Loucy (cell line): ENCODE measurements at regions not wholly inside any gene's neighbourhood (a gene's known extent, or its start where the extent isn't known, plus 50 kb on each side); places are given as distances from the start of the nearest gene placed in this dataset.

Source experiments
- H2AFZ ChIP-seq: fragments of 200-600 bp; sonication (generic); 2 replicates; pipeline ENCODE4 v1.6.0; 2016; ENCODE audit warnings: antibody characterized with exemption, mild to moderate bottlenecking, low read length, moderate library complexity
- H3F3A ChIP-seq: fragments of 200-600 bp; 2 replicates; pipeline ENCODE4 v1.6.0; 2016; ENCODE audit warnings: antibody characterized with exemption, low read depth, mild to moderate bottlenecking
- H3K27me3 ChIP-seq: fragments of 200-600 bp; sonication (generic); 2 replicates; pipeline ENCODE4 v1.6.1; 2014; ENCODE audit warnings: low read length, mild to moderate bottlenecking; ENCODE audit not compliant: insufficient read depth, poor library complexity, severe bottlenecking
- H3K36me3 ChIP-seq: fragments of 200-600 bp; sonication (generic); 2 replicates; pipeline ENCODE4 v1.6.1; 2016; ENCODE audit warnings: low read length; ENCODE audit not compliant: insufficient read depth
- H3K4me1 ChIP-seq: fragments of 200-600 bp; sonication (generic); 2 replicates; pipeline ENCODE4 v1.5.1; 2014; ENCODE audit warnings: low read length, mild to moderate bottlenecking; ENCODE audit not compliant: insufficient read depth, poor library complexity, severe bottlenecking
- H3K4me2 ChIP-seq: fragments of 200-600 bp; sonication (generic); 2 replicates; pipeline ENCODE4 v1.6.0; 2014; ENCODE audit warnings: antibody characterized with exemption, low read length, low read depth, mild to moderate bottlenecking; ENCODE audit not compliant: poor library complexity, severe bottlenecking
- H3K4me3 ChIP-seq: fragments of 200-600 bp; sonication (generic); 2 replicates; pipeline ENCODE4 v1.5.1; 2014; ENCODE audit warnings: low read length, mild to moderate bottlenecking, mixed read lengths; ENCODE audit not compliant: poor library complexity, severe bottlenecking
- H3K79me2 ChIP-seq: fragments of 200-600 bp; sonication (generic); 2 replicates; pipeline ENCODE4 v1.6.1; 2014; ENCODE audit warnings: low read length; ENCODE audit not compliant: insufficient read depth
- H3K9ac ChIP-seq: fragments of 200-600 bp; sonication (generic); 2 replicates; pipeline ENCODE4 v1.6.0; 2014; ENCODE audit warnings: mild to moderate bottlenecking, low read depth, low read length, moderate library complexity; ENCODE audit not compliant: poor library complexity, severe bottlenecking
- H3K9me2 ChIP-seq: fragments of 200-600 bp; sonication (generic); replicated peaks from 2 replicates; pipeline ENCODE4 v1.6.1; 2016; ENCODE audit warnings: low read depth, low read length, mixed read lengths
- H3K9me3 ChIP-seq: fragments of 200-600 bp; sonication (generic); 2 replicates; pipeline ENCODE4 v1.6.1; 2014; ENCODE audit warnings: mild to moderate bottlenecking, antibody characterized with exemption, low read length, low read depth; ENCODE audit not compliant: insufficient read depth
- H4K20me1 ChIP-seq: fragments of 200-600 bp; sonication (generic); 2 replicates; pipeline ENCODE4 v1.6.0; 2014; ENCODE audit warnings: antibody characterized with exemption, low read length, mild to moderate bottlenecking; ENCODE audit not compliant: insufficient read depth, poor library complexity, severe bottlenecking
- CTCF ChIP-seq: fragments of 200-600 bp; sonication (generic); conservative IDR thresholded peaks from 2 replicates; pipeline ENCODE4 v1.5.1; 2014; ENCODE audit warnings: mild to moderate bottlenecking, antibody characterized with exemption, low read length
- EZH2phosphoT487 ChIP-seq: fragments of 200-600 bp; IDR thresholded peaks from 2 replicates; pipeline ENCODE4 v1.6.1; 2018; ENCODE audit warnings: antibody characterized with exemption, mild to moderate bottlenecking, moderate library complexity, borderline replicate concordance

- Histone ChIP-seq H3K4me2 (no peak overlapping the region), H2AFZ (no peak overlapping the region), H3K4me3 (no peak overlapping the region), H3K9me2 (no peaks in the 10 kb centered on the region), H3K4me1 (no peaks in the 10 kb centered on the region), H3K27me3 (no peaks in the 10 kb centered on the region), H3K9me3 (no peaks in the 10 kb centered on the region), H3K36me3 (no peaks in the 10 kb centered on the region), H3K9ac (no peak overlapping the region), H3K79me2 (no peaks in the 10 kb centered on the region), H3F3A (no peaks in the 10 kb centered on the region), H4K20me1 (no peaks in the 10 kb centered on the region)
- TF ChIP-seq CTCF (no peak), EZH2phosphoT487 (no peak)
These were observed 430.5 kb downstream of the SHISA9 start for GRCh38 chr16:13331918-13332317.

GRCh38 chr16:13332713-13333255, 431.4 kb downstream of the SHISA9 start:
- Histone ChIP-seq H3K4me1 (no peaks in the 10 kb centered on the region), H3K79me2 (no peaks in the 10 kb centered on the region), H3K9ac (no peak overlapping the region), H3K9me2 (no peaks in the 10 kb centered on the region), H3K9me3 (no peaks in the 10 kb centered on the region), H2AFZ (no peak overlapping the region), H4K20me1 (no peaks in the 10 kb centered on the region), H3K36me3 (no peaks in the 10 kb centered on the region), H3F3A (no peaks in the 10 kb centered on the region), H3K4me2 (no peak overlapping the region), H3K27me3 (no peaks in the 10 kb centered on the region), H3K4me3 (no peak overlapping the region)
- TF ChIP-seq CTCF = no peak
- TF ChIP-seq EZH2phosphoT487 = no peak

GRCh38 chr16:13333336-13333735, 431.9 kb downstream of the SHISA9 start:
- Histone ChIP-seq H3K36me3 (no peaks in the 10 kb centered on the region), H3F3A (no peaks in the 10 kb centered on the region), H3K4me2 (no peak overlapping the region), H3K27me3 (no peaks in the 10 kb centered on the region), H3K4me3 (no peak overlapping the region), H3K9me3 (no peaks in the 10 kb centered on the region), H3K4me1 (no peaks in the 10 kb centered on the region), H4K20me1 (no peaks in the 10 kb centered on the region), H3K9me2 (no peaks in the 10 kb centered on the region), H3K9ac (no peak overlapping the region), H3K79me2 (no peaks in the 10 kb centered on the region), H2AFZ (no peak overlapping the region)
- TF ChIP-seq CTCF (no peak), EZH2phosphoT487 (no peak)
